Endothelial cell of umbilical vein (primary cell): ENCODE measurements at regions not wholly inside any gene's neighbourhood (a gene's known extent, or its start where the extent isn't known, plus 50 kb on each side); places are given as distances from the start of the nearest gene placed in this dataset.

Source experiments
- BruUV-seq: library from RNA; stranded (reverse); fragments of 400-500 nt; replicated peaks from 2 replicates; lab custom pipeline; 2021; lab: Mats Ljungman, UMichigan
- CTCF ChIA-PET: fragments of 300-600, 350-600 bp; sonication (Branson Sonifier 250); formaldehyde crosslinking; loops from one replicate; lab custom pipeline; 2021; ENCODE audit warnings: antibody characterized with exemption, inconsistent platforms; lab: Charles Lee
- POLR2A ChIA-PET: fragments of 300-600, 350-600 bp; sonication (Branson Sonifier 250); formaldehyde crosslinking; loops from one replicate; lab custom pipeline; 2021; ENCODE audit warnings: antibody characterized with exemption, inconsistent platforms; lab: Charles Lee
- DNase-seq: peaks from one replicate; pipeline ENCODE4 v3.0.0-alpha.2; 2011; ENCODE audit warnings: low read depth, low spot score
- FAIRE-seq: peaks from 2 replicates; lab custom pipeline; 2011; peaks lifted over from hg19 to GRCh38; lab: Jason Lieb, UNC
- H2AFZ ChIP-seq: 2 replicates; pipeline ENCODE4 v1.6.0; 2012; ENCODE audit warnings: low read depth, low read length, control low read depth, inconsistent platforms
- H3K27ac ChIP-seq: 2 replicates; pipeline ENCODE4 v1.5.1; 2011; ENCODE audit warnings: low read depth, mild to moderate bottlenecking, control low read depth, low read length, moderate library complexity; ENCODE audit not compliant: insufficient read depth
- H3K27me3 ChIP-seq, 2 experiments: 2 replicates each; pipeline versions ENCODE4 v1.6.0 to v1.6.1; 2011; ENCODE audit warnings: low read length in 2 of 2, mixed read lengths in 1 of 2; ENCODE audit not compliant: control insufficient read depth in 2 of 2, insufficient read depth in 2 of 2
- H3K36me3 ChIP-seq, 2 experiments: 2 replicates in 1 of 2; 3 replicates in 1 of 2; pipeline ENCODE4 v1.5.1; 2011; ENCODE audit warnings: low read length in 2 of 2, mild to moderate bottlenecking in 1 of 2, moderate library complexity in 1 of 2; ENCODE audit not compliant: control insufficient read depth in 2 of 2, insufficient read depth in 2 of 2; ENCODE audit errors: extremely low read depth in 1 of 2
- H3K4me1 ChIP-seq: 3 replicates; pipeline ENCODE4 v1.5.1; 2011; ENCODE audit warnings: mild to moderate bottlenecking, low read length; ENCODE audit not compliant: control insufficient read depth, insufficient read depth; ENCODE audit errors: extremely low read depth
- H3K4me2 ChIP-seq: 2 replicates; pipeline ENCODE4 v1.6.1; 2011; ENCODE audit warnings: low read length, control low read depth, mixed read lengths; ENCODE audit not compliant: insufficient read depth
- H3K4me3 ChIP-seq, 3 experiments: fragments of 200-600 bp in 1 of 3; sonication (generic), shearing (Covaris generic) in 1 of 3; replicated peaks in 1 of 3; 2 replicates each; pipeline ENCODE4 v1.5.1; 2011 to 2016; ENCODE audit warnings: control low read depth in 3 of 3, low read length in 3 of 3, mild to moderate bottlenecking in 2 of 3, inconsistent platforms in 1 of 3, low read depth in 1 of 3, moderate library complexity in 1 of 3; ENCODE audit not compliant: insufficient read depth in 1 of 3
- H3K79me2 ChIP-seq: 2 replicates; pipeline ENCODE4 v1.6.0; 2012; ENCODE audit warnings: low read length, inconsistent platforms; ENCODE audit not compliant: control insufficient read depth, insufficient read depth
- H3K9ac ChIP-seq: replicated peaks from 2 replicates; pipeline ENCODE3; 2011; ENCODE audit warnings: low read length, control low read depth; ENCODE audit not compliant: insufficient read depth; ENCODE audit errors: extremely low read depth
- H3K9me1 ChIP-seq: replicated peaks from 3 replicates; pipeline ENCODE4 v1.6.0; 2011; ENCODE audit warnings: mild to moderate bottlenecking, low read length; ENCODE audit not compliant: control insufficient read depth, insufficient read depth; ENCODE audit errors: extremely low read depth
- H3K9me3 ChIP-seq: replicated peaks from 2 replicates; pipeline ENCODE4 v1.5.1; 2012; ENCODE audit warnings: low read length, inconsistent platforms; ENCODE audit not compliant: control insufficient read depth, insufficient read depth
- H4K20me1 ChIP-seq: replicated peaks from 2 replicates; pipeline ENCODE3; 2011; ENCODE audit warnings: mild to moderate bottlenecking, low read length; ENCODE audit not compliant: control insufficient read depth, insufficient read depth; ENCODE audit errors: extremely low read depth
- EZH2 ChIP-seq: IDR thresholded peaks from 2 replicates; pipeline ENCODE4 v1.6.1; 2012; ENCODE audit warnings: borderline replicate concordance, low read depth, mild to moderate bottlenecking, moderate library complexity, low read length, inconsistent platforms; ENCODE audit not compliant: severe bottlenecking
- FOS ChIP-seq: IDR thresholded peaks from 2 replicates; pipeline ENCODE4 v1.6.1; 2011; ENCODE audit warnings: mild to moderate bottlenecking, low read length, moderate library complexity, borderline replicate concordance; ENCODE audit not compliant: insufficient read depth
- GATA2 ChIP-seq: IDR thresholded peaks from 2 replicates; pipeline ENCODE4 v1.7.0; 2011; ENCODE audit warnings: low read depth, mild to moderate bottlenecking, moderate library complexity, mixed read lengths, low read length; ENCODE audit not compliant: insufficient read length, insufficient read depth
- JUN ChIP-seq: IDR thresholded peaks from 2 replicates; pipeline ENCODE4 v1.6.1; 2011; ENCODE audit warnings: borderline replicate concordance, low read depth; ENCODE audit not compliant: insufficient read length, insufficient read depth
- MYC ChIP-seq: IDR thresholded peaks from one replicate; pipeline ENCODE4 v1.6.1; 2011; ENCODE audit warnings: mild to moderate bottlenecking, low read depth, low read length
- POLR2A ChIP-seq: IDR thresholded peaks from 2 replicates; pipeline ENCODE4 v1.6.1; 2012; ENCODE audit warnings: low read depth, mild to moderate bottlenecking, control low read depth, low read length
- POLR2AphosphoS5 ChIP-seq: IDR thresholded peaks from 2 replicates; pipeline ENCODE4 v1.6.1; 2012; ENCODE audit warnings: low read depth, mild to moderate bottlenecking, control low read depth, low read length, moderate library complexity; ENCODE audit not compliant: insufficient read depth
- dilution Hi-C: fragments of 300-500 bp; cut with MboI; formaldehyde crosslinking; loops from one replicate; pipeline ENCODE4 v1.15.0; 2019; ENCODE audit warnings: low sequenced_read_pairs; ENCODE audit not compliant: extremely low pct_ligation_motif_present
- intact Hi-C: fragments of 100-400 bp; cut with micrococcal nuclease; formaldehyde crosslinking; loops from one replicate; pipeline ENCODE4 v1.10.0; 2022
- TF ChIP-seq, protein P1 (sequence below), 2 donors: IDR thresholded peaks; 1 replicate in 1 of 2; 2 replicates in 1 of 2; pipeline ENCODE4 v1.5.1; 2011; ENCODE audit warnings: low read length in 2 of 2, mild to moderate bottlenecking in 2 of 2, moderate library complexity in 2 of 2, control low read depth in 1 of 2, inconsistent platforms in 1 of 2, low read depth in 1 of 2; ENCODE audit not compliant: insufficient read depth in 1 of 2; ENCODE audit errors: extremely low read depth in 1 of 2
- TF ChIP-seq, protein P2 (sequence below): IDR thresholded peaks from 2 replicates; pipeline ENCODE4 v1.6.1; 2011; ENCODE audit not compliant: insufficient read depth, insufficient read length

DNA sequence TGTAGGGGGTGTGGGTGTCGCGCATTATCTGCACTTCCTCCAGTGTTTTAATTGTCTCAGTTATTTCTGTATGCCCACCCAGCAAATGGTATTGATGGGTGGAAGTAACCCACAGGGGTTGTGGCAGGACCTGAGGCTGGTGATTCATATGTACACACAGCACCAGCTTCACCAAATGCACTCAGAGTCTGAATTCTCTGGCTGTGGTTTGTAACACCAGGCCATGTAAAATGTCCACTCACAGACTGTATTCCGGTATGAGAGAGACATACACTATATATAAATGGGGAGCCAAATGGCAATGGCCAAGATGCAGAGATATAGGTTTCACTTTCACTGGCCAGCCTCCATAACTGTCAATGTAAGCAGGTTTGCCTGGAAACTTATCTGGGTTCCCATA is 76.3 kb upstream of the FBXL4 start:
- Histone ChIP-seq H3K27ac (no peak overlapping the region), H3K4me1 (no peaks in the 10 kb centered on the region), H3K9me1 (no peaks in the 10 kb centered on the region), H4K20me1 (no peaks in the 10 kb centered on the region), H3K36me3 (no peaks in the 10 kb centered on the region), H3K9me3 (no peaks in the 10 kb centered on the region), H3K79me2 (no peaks in the 10 kb centered on the region), H3K9ac (no peak overlapping the region), H3K4me2 (no peak overlapping the region), H3K27me3 (no peaks in the 10 kb centered on the region), H2AFZ (no peak overlapping the region), H3K4me3 (no peak overlapping the region)
- dilution Hi-C loops = no loop called here
- CTCF ChIA-PET = no interaction called here
- FAIRE-seq (no peak), DNase-seq (no peak)
- no TSS peak for BruUV-seq
- intact Hi-C loops = no loop called here
- TF ChIP-seq GATA2 = no peak
- TF ChIP-seq EZH2 = no peak
- no peak for TF ChIP-seq FOS
- TF ChIP-seq MYC = no peak
- TF ChIP-seq JUN = no peak
- TF ChIP-seq POLR2A = no peak
- TF ChIP-seq, protein P1, sequence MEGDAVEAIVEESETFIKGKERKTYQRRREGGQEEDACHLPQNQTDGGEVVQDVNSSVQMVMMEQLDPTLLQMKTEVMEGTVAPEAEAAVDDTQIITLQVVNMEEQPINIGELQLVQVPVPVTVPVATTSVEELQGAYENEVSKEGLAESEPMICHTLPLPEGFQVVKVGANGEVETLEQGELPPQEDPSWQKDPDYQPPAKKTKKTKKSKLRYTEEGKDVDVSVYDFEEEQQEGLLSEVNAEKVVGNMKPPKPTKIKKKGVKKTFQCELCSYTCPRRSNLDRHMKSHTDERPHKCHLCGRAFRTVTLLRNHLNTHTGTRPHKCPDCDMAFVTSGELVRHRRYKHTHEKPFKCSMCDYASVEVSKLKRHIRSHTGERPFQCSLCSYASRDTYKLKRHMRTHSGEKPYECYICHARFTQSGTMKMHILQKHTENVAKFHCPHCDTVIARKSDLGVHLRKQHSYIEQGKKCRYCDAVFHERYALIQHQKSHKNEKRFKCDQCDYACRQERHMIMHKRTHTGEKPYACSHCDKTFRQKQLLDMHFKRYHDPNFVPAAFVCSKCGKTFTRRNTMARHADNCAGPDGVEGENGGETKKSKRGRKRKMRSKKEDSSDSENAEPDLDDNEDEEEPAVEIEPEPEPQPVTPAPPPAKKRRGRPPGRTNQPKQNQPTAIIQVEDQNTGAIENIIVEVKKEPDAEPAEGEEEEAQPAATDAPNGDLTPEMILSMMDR (IDR thresholded peaks at IDR 0.05; ENCODE audit: extremely low read depth in 1 of 2, insufficient read depth in 1 of 2, low read depth in 1 of 2, low read length in 2 of 2) = no peak
- TF ChIP-seq POLR2AphosphoS5 = no peak
- TF ChIP-seq, protein P2, sequence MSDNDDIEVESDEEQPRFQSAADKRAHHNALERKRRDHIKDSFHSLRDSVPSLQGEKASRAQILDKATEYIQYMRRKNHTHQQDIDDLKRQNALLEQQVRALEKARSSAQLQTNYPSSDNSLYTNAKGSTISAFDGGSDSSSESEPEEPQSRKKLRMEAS = no peak
- POLR2A ChIA-PET = no interaction called here
